ENCODE measurements at regions not wholly inside any gene's neighbourhood (a gene's known extent, or its start where the extent isn't known, plus 50 kb on each side); places are given as distances from the start of the nearest gene placed in this dataset.
A peak's percentile ranks its signal among the peaks of the same experiment; 100 is the strongest.

- H3K36me3 Mint-ChIP-seq, result no peaks in the 10 kb centered on the region
- no peaks in the 10 kb centered on the region for H3K4me1 Mint-ChIP-seq
- peaks cover 0 to 5% (median 0%) of the 10 kb centered on the region in 3 donors for H3K27me3 Mint-ChIP-seq (ENCODE audit: low read depth in 3 of 3)
- no peaks in the 10 kb centered on the region for H3K9me3 Mint-ChIP-seq
- no peak for DNase-seq
- peak overlapping the region in 1 of 6 donors; percentile 40 for H3K27ac Mint-ChIP-seq
- H3K4me3 Mint-ChIP-seq, result no peak overlapping the region
Observed at GRCh38 chr6:168867247-168868102, 386.2 kb downstream of the THBS2 start.

- no peak for DNase-seq
Observed at GRCh38 chr6:168866534-168866933, 387.1 kb downstream of the THBS2 start.

DNA sequence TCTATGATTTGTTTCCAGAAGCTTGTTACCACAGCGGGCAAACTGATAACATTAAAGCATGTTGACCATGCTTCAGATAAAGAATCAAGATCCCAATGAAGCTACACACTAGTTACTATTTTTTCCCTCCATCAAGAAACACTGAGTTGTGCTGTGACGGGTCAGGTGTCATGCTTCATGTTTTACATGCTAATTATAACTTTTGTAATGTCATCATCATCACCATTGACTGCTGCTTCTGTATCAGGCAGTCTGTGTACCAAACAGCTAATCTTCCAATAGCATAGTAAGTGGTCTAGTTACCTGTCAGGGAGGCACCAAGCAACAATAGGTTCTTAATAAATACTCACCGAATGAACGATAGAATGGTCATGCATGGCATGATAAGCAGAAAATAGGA lies 388.1 kb downstream of the THBS2 start:
- DNase-seq, result no peak
- Mint-ChIP-seq H3K27ac (peak overlapping the region in 1 of 6 donors; percentile 6), H3K27me3 (ENCODE audit: low read depth in 3 of 3) (peaks cover 0 to 5% (median 0%) of the 10 kb centered on the region in 3 donors), H3K36me3 (no peaks in the 10 kb centered on the region), H3K4me1 (no peaks in the 10 kb centered on the region), H3K4me3 (no peak overlapping the region), H3K9me3 (no peaks in the 10 kb centered on the region)

More at GRCh38 chr6:168866534-168866933, 387.1 kb downstream of the THBS2 start:
- H3K4me3 Mint-ChIP-seq, result no peak overlapping the region
- no peak overlapping the region for H3K27ac Mint-ChIP-seq
- H3K36me3 Mint-ChIP-seq, result no peaks in the 10 kb centered on the region
- H3K4me1 Mint-ChIP-seq, result no peaks in the 10 kb centered on the region
- H3K27me3 Mint-ChIP-seq (ENCODE audit: low read depth in 3 of 3), result peaks cover 0 to 5% (median 0%) of the 10 kb centered on the region in 3 donors
- no peaks in the 10 kb centered on the region for H3K9me3 Mint-ChIP-seq

GRCh38 chr6:168864541-168865460 lies 388.8 kb downstream of the THBS2 start:
- Mint-ChIP-seq H3K36me3 (no peaks in the 10 kb centered on the region), H3K4me1 (no peaks in the 10 kb centered on the region), H3K27me3 (ENCODE audit: low read depth in 3 of 3) (peaks cover 0 to 3% (median 0%) of the 10 kb centered on the region in 3 donors), H3K4me3 (no peak overlapping the region), H3K9me3 (no peaks in the 10 kb centered on the region), H3K27ac (peak overlapping the region in 3 of 6 donors; percentile 20 to 57 (median 43))
- no peak for DNase-seq

GRCh38 chr6:168863467-168863866 lies 390.2 kb downstream of the THBS2 start:
- Mint-ChIP-seq H3K27ac (no peak overlapping the region), H3K4me1 (peaks cover 4 to 12% of the 10 kb centered on the region in 2 donors), H3K36me3 (no peaks in the 10 kb centered on the region), H3K27me3 (ENCODE audit: low read depth in 3 of 3) (peaks cover 0 to 3% (median 0%) of the 10 kb centered on the region in 3 donors), H3K9me3 (no peaks in the 10 kb centered on the region), H3K4me3 (no peak overlapping the region)
- no peak for DNase-seq

- Mint-ChIP-seq H3K27me3 (ENCODE audit: low read depth in 3 of 3) (peaks cover 0 to 3% (median 2%) of the 10 kb centered on the region in 3 donors), H3K4me1 (peaks cover 11 to 19% of the 10 kb centered on the region in 2 donors), H3K27ac (no peak overlapping the region), H3K4me3 (no peak overlapping the region), H3K36me3 (no peaks in the 10 kb centered on the region), H3K9me3 (no peaks in the 10 kb centered on the region)
- no peak for DNase-seq
Observed at GRCh38 chr6:168862346-168862980, 391.2 kb downstream of the THBS2 start.

- DNase-seq, result no peak
- peaks cover 16 to 22% of the 10 kb centered on the region in 2 donors for H3K4me1 Mint-ChIP-seq
- H3K27me3 Mint-ChIP-seq (ENCODE audit: low read depth in 3 of 3), result peaks cover 0 to 3% (median 2%) of the 10 kb centered on the region in 3 donors
- no peaks in the 10 kb centered on the region for H3K9me3 Mint-ChIP-seq
- peak overlapping the region in 1 of 6 donors; percentile 76 for H3K27ac Mint-ChIP-seq
- H3K4me3 Mint-ChIP-seq, result no peak overlapping the region
- no peaks in the 10 kb centered on the region for H3K36me3 Mint-ChIP-seq
Observed at GRCh38 chr6:168860987-168861386, 392.7 kb downstream of the THBS2 start.

DNA sequence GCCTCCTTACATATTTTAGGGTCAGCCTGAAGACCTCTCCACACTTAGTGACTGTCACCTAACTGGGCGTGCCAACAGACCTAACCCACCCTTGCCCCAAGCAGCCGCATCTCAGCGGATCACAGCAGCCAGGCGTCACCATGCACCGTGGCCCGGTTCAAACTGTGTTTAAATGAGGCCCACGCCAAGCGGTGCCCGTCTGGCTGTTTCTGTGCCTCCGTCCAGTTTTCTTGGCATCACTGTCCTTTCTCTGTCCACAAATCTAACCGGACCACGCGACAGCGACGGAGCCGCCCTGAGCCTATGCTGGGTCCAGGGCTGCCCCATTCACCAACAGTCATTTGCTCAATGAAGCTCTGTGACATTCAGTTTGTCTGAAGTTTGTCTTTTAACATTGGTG lies 393.3 kb downstream of the THBS2 start:
- no peaks in the 10 kb centered on the region for H3K9me3 Mint-ChIP-seq
- peak overlapping the region in 1 of 6 donors; percentile 51 for H3K27ac Mint-ChIP-seq
- H3K36me3 Mint-ChIP-seq, result no peaks in the 10 kb centered on the region
- H3K4me3 Mint-ChIP-seq, result no peak overlapping the region
- peaks cover 16 to 22% of the 10 kb centered on the region in 2 donors for H3K4me1 Mint-ChIP-seq
- no peak for DNase-seq
- peaks cover 0 to 2% (median 0%) of the 10 kb centered on the region in 3 donors for H3K27me3 Mint-ChIP-seq (ENCODE audit: low read depth in 3 of 3)

DNA sequence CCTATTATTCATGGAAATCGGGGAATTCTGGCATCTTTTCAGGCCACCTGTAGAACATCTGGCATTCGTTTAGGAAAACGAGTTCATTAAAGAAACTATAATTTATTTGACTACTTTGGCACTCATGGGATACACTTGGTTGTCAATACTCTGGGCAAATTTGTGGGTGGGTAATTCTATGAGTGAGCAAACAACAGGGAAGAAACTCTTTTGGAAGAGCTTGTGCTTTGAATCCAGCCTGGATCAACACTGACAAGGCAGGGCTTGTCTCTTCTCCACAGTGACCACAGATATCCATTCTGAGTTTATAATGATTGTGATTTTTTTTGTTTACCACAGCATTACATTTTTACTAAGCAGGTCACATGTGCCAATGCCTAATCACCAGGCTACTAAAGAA lies 394.7 kb downstream of the THBS2 start:
- Mint-ChIP-seq H3K9me3 (no peaks in the 10 kb centered on the region), H3K4me3 (no peak overlapping the region), H3K27me3 (ENCODE audit: low read depth in 3 of 3) (peaks cover 0 to 2% (median 0%) of the 10 kb centered on the region in 3 donors), H3K36me3 (no peaks in the 10 kb centered on the region), H3K4me1 (peaks cover 16 to 22% of the 10 kb centered on the region in 2 donors), H3K27ac (peak overlapping the region in 3 of 6 donors; percentile 19 to 43 (median 31))
- DNase-seq, result no peak

- Mint-ChIP-seq H3K36me3 (peaks cover 0 to 7% (median 0%) of the 10 kb centered on the region in 3 donors), H3K27me3 (ENCODE audit: low read depth in 3 of 3) (peaks cover 0 to 4% (median 2%) of the 10 kb centered on the region in 3 donors), H3K27ac (no peak overlapping the region), H3K4me3 (no peak overlapping the region), H3K9me3 (no peaks in the 10 kb centered on the region), H3K4me1 (peaks cover 25 to 26% of the 10 kb centered on the region in 2 donors)
- DNase-seq, result no peak
Observed at GRCh38 chr6:168856914-168857313, 396.7 kb downstream of the THBS2 start.

DNA sequence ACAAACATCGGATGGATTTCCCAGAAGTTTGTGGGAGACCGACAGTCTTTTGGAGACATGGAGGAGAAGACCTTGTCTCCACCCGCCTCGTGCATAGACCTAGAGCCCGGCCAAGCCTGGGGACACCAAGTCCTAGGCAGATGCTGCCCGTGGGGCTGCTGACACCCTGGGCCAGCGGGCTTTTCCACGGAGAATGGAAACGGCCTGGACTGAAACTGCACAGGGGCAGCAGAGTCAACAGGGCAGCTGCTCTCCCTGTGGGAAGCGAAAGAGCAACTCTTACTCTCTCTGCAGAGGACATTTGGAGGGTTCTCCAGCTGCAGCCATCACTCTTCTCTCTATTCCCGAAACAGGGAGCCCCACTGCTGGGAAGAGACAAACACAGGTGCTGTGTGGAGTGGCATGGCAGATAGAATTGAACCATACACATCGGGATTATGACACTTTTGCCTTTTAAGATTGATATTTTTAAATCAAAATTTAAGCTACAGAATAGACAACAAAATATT lies 401.2 kb downstream of the THBS2 start:
- DNase-seq, result no peak
- Mint-ChIP-seq H3K4me1 (peaks cover 34 to 44% of the 10 kb centered on the region in 2 donors), H3K27me3 (ENCODE audit: low read depth in 3 of 3) (peaks cover 5 to 26% (median 11%) of the 10 kb centered on the region in 3 donors), H3K36me3 (peaks cover 0 to 7% (median 0%) of the 10 kb centered on the region in 3 donors), H3K27ac (no peak overlapping the region), H3K4me3 (peak overlapping the region in 2 of 5 donors; percentile 49 to 72), H3K9me3 (peaks cover 0 to 4% (median 2%) of the 10 kb centered on the region in 6 donors)

GRCh38 chr6:168851460-168852375 lies 401.9 kb downstream of the THBS2 start:
- Mint-ChIP-seq H3K36me3 (peaks cover 0 to 7% (median 0%) of the 10 kb centered on the region in 3 donors), H3K4me1 (peaks cover 31 to 40% of the 10 kb centered on the region in 2 donors), H3K9me3 (peaks cover 0 to 4% (median 2%) of the 10 kb centered on the region in 6 donors), H3K27ac (peak overlapping the region; percentile 39 to 96 (median 78)), H3K4me3 (peak overlapping the region; percentile 49 to 82 (median 72)), H3K27me3 (ENCODE audit: low read depth in 3 of 3) (peaks cover 5 to 26% (median 11%) of the 10 kb centered on the region in 3 donors)
- DNase-seq, result peak in 2 of 3 donors; percentile 20 to 26
